H1 (cell line): ENCODE measurements at regions not wholly inside any gene's neighbourhood (a gene's known extent, or its start where the extent isn't known, plus 50 kb on each side); places are given as distances from the start of the nearest gene placed in this dataset.

ENCODE experiments used
- CTCF ChIA-PET: fragments of 300-600 bp; sonication (Branson Sonifier 250); formaldehyde crosslinking; loops from one replicate; lab custom pipeline; 2021; ENCODE audit not compliant: partially characterized antibody; lab: Charles Lee
- POLR2A ChIA-PET: fragments of 300-600 bp; sonication (Branson Sonifier 250); formaldehyde crosslinking; loops from one replicate; lab custom pipeline; 2021; ENCODE audit warnings: inconsistent platforms; ENCODE audit not compliant: partially characterized antibody; lab: Charles Lee
- DNase-seq, 2 experiments: peaks; one replicate each; pipeline versions ENCODE4 v3.0.0 to v3.0.0-alpha.2; 2010 to 2022; ENCODE audit warnings: low spot score in 2 of 2, low read depth in 1 of 2, mixed read lengths in 1 of 2
- FAIRE-seq: peaks from 2 replicates; lab custom pipeline; 2011; peaks lifted over from hg19 to GRCh38; lab: Jason Lieb, UNC
- H2AFZ ChIP-seq: 2 replicates; pipeline ENCODE4 v1.8.1; 2012; ENCODE audit warnings: low read length, inconsistent platforms
- H2AK5ac ChIP-seq: 2 replicates; pipeline ENCODE4 v1.6.1; 2013; ENCODE audit warnings: low read depth, low read length
- H2BK120ac ChIP-seq: replicated peaks from 2 replicates; pipeline ENCODE3; 2013; ENCODE audit warnings: low read depth, low read length, inconsistent platforms
- H2BK12ac ChIP-seq: 2 replicates; pipeline ENCODE4 v1.6.1; 2013; ENCODE audit warnings: low read depth, low read length
- H2BK15ac ChIP-seq: 2 replicates; pipeline ENCODE4 v1.6.1; 2013; ENCODE audit warnings: low read length
- H2BK20ac ChIP-seq: 2 replicates; pipeline ENCODE4 v1.6.1; 2013; ENCODE audit warnings: low read length
- H2BK5ac ChIP-seq: 2 replicates; pipeline ENCODE4 v1.6.1; 2013; ENCODE audit warnings: low read depth, low read length
- H3K14ac ChIP-seq: 2 replicates; pipeline ENCODE4 v1.6.1; 2013; ENCODE audit warnings: inconsistent platforms; ENCODE audit not compliant: insufficient read length
- H3K18ac ChIP-seq: 2 replicates; pipeline ENCODE4 v1.6.1; 2013; ENCODE audit warnings: low read length; ENCODE audit errors: extremely low read depth
- H3K23ac ChIP-seq: 2 replicates; pipeline ENCODE4 v1.6.1; 2013; ENCODE audit warnings: inconsistent platforms; ENCODE audit not compliant: insufficient read length
- H3K23me2 ChIP-seq: 2 replicates; pipeline ENCODE4 v1.6.1; 2013; ENCODE audit warnings: low read depth, low read length
- H3K27ac ChIP-seq: 2 replicates; pipeline ENCODE4 v1.6.1; 2011; ENCODE audit warnings: low read depth, low read length, inconsistent platforms
- H3K27me3 ChIP-seq, 4 experiments: replicated peaks in 1 of 4; 1 replicate in 1 of 4; 2 replicates in 3 of 4; pipeline versions ENCODE4 v1.6.1 to v1.8.1; 2011 to 2013; ENCODE audit warnings: low read length in 3 of 4, mild to moderate bottlenecking in 3 of 4, inconsistent platforms in 2 of 4, mixed read lengths in 2 of 4, moderate library complexity in 1 of 4; ENCODE audit not compliant: control insufficient read depth in 3 of 4, insufficient read depth in 3 of 4; ENCODE audit errors: extremely low read depth in 1 of 4
- H3K36me3 ChIP-seq, 4 experiments: 2 replicates each; pipeline versions ENCODE4 v1.6.1 to v1.8.1; 2011 to 2013; ENCODE audit warnings: mild to moderate bottlenecking in 4 of 4, low read length in 3 of 4, moderate library complexity in 2 of 4, control low read depth in 1 of 4, inconsistent platforms in 1 of 4; ENCODE audit not compliant: insufficient read depth in 4 of 4, control insufficient read depth in 2 of 4
- H3K4ac ChIP-seq: replicated peaks from 2 replicates; pipeline ENCODE3; 2013; ENCODE audit warnings: low read length, low read depth, mixed read lengths, inconsistent platforms; ENCODE audit not compliant: insufficient read length
- H3K4me1 ChIP-seq, 4 experiments: replicated peaks in 1 of 4; 1 replicate in 1 of 4; 2 replicates in 3 of 4; pipeline versions ENCODE4 v1.6.1 to v1.8.1; 2011 to 2013; ENCODE audit warnings: low read length in 3 of 4, inconsistent platforms in 2 of 4, mixed read lengths in 1 of 4; ENCODE audit not compliant: insufficient read depth in 4 of 4, control insufficient read depth in 3 of 4
- H3K4me2 ChIP-seq, 2 experiments: 2 replicates each; pipeline versions ENCODE4 v1.6.1 to v1.8.1; 2011 to 2013; ENCODE audit warnings: low read depth in 2 of 2, low read length in 2 of 2, control low read depth in 1 of 2, inconsistent platforms in 1 of 2, mild to moderate bottlenecking in 1 of 2; ENCODE audit not compliant: insufficient read depth in 1 of 2
- H3K4me3 ChIP-seq, 4 experiments: fragments of 200-600, 300-600 bp in 1 of 4; sonication (generic), shearing (Covaris generic), sonication (Bioruptor Twin) in 1 of 4; 2 replicates each; pipeline versions ENCODE4 v1.5.1 to v1.8.1; 2011 to 2016; ENCODE audit warnings: low read length in 4 of 4, low read depth in 3 of 4, control low read depth in 2 of 4, inconsistent platforms in 2 of 4, mild to moderate bottlenecking in 2 of 4, mixed read lengths in 1 of 4, moderate library complexity in 1 of 4; ENCODE audit not compliant: insufficient read depth in 2 of 4; ENCODE audit errors: extremely low read depth in 1 of 4
- H3K56ac ChIP-seq: replicated peaks from 2 replicates; pipeline ENCODE3; 2013; ENCODE audit warnings: low read depth, mild to moderate bottlenecking, mixed read lengths, low read length, inconsistent platforms; ENCODE audit not compliant: insufficient read length
- H3K79me1 ChIP-seq: 2 replicates; pipeline ENCODE4 v1.6.1; 2013; ENCODE audit warnings: low read depth, low read length, control low read depth
- H3K79me2 ChIP-seq, 2 experiments: 2 replicates each; pipeline versions ENCODE4 v1.6.1 to v1.8.1; 2012 to 2013; ENCODE audit warnings: low read length in 2 of 2, mild to moderate bottlenecking in 2 of 2, inconsistent platforms in 1 of 2; ENCODE audit not compliant: insufficient read depth in 2 of 2, control insufficient read depth in 1 of 2
- H3K9ac ChIP-seq, 4 experiments: replicated peaks in 1 of 4; 1 replicate in 1 of 4; 2 replicates in 3 of 4; pipeline versions ENCODE4 v1.6.1 to v1.8.1; 2011 to 2013; ENCODE audit warnings: low read depth in 3 of 4, low read length in 3 of 4, control low read depth in 2 of 4, mild to moderate bottlenecking in 2 of 4, moderate library complexity in 2 of 4, inconsistent platforms in 1 of 4; ENCODE audit errors: extremely low read depth in 1 of 4
- H3K9me3 ChIP-seq, 2 experiments: 2 replicates each; pipeline versions ENCODE4 v1.6.1 to v1.8.1; 2012 to 2013; ENCODE audit warnings: mild to moderate bottlenecking in 2 of 2, moderate library complexity in 2 of 2, control low read depth in 1 of 2, inconsistent platforms in 1 of 2, low read depth in 1 of 2, low read length in 1 of 2, mixed read lengths in 1 of 2; ENCODE audit not compliant: insufficient read depth in 2 of 2
- H4K20me1 ChIP-seq, 2 experiments: replicated peaks in 1 of 2; 2 replicates each; pipeline versions ENCODE3 to v1.8.1; 2011 to 2013; ENCODE audit warnings: inconsistent platforms in 2 of 2, low read length in 2 of 2, mild to moderate bottlenecking in 1 of 2; ENCODE audit not compliant: insufficient read depth in 2 of 2, control insufficient read depth in 1 of 2
- H4K5ac ChIP-seq: 2 replicates; pipeline ENCODE4 v1.6.1; 2013; ENCODE audit warnings: low read length, low read depth, mixed read lengths, inconsistent platforms; ENCODE audit not compliant: insufficient read length
- H4K8ac ChIP-seq: 2 replicates; pipeline ENCODE4 v1.8.0; 2013; ENCODE audit warnings: mild to moderate bottlenecking, moderate library complexity, low read length, inconsistent platforms; ENCODE audit not compliant: insufficient read depth; ENCODE audit errors: extremely low read depth
- H4K91ac ChIP-seq: replicated peaks from 2 replicates; pipeline ENCODE3; 2013; ENCODE audit warnings: low read length, mixed read lengths, inconsistent platforms; ENCODE audit not compliant: insufficient read length
- ASH2L ChIP-seq: fragments of 200-600, 300-600 bp; sonication (generic); IDR thresholded peaks from one replicate; pipeline ENCODE4 v1.7.1; 2017; ENCODE audit warnings: low read length
- BRCA1 ChIP-seq: IDR thresholded peaks from 2 replicates; pipeline ENCODE4 v1.6.1; 2012; ENCODE audit warnings: low read depth, low read length, improper control_type of control experiment
- CBX5 ChIP-seq: fragments of 300-800, 300-1000 bp; sonication (generic); IDR thresholded peaks from 2 replicates; pipeline ENCODE4 v1.7.1; 2016; ENCODE audit warnings: antibody characterized with exemption, low read length, low read depth
- JUND ChIP-seq: IDR thresholded peaks from 2 replicates; pipeline ENCODE4 v1.6.1; 2011; ENCODE audit warnings: mild to moderate bottlenecking, improper control_type of control experiment, low read length
- RXRA ChIP-seq: IDR thresholded peaks from 2 replicates; pipeline ENCODE4 v1.6.1; 2011; ENCODE audit warnings: low read depth, mild to moderate bottlenecking, low read length, moderate library complexity; ENCODE audit not compliant: insufficient read depth
- SIN3A ChIP-seq, 2 experiments: IDR thresholded peaks in 1 of 2; conservative IDR thresholded peaks in 1 of 2; 2 replicates each; pipeline ENCODE4 v1.6.1; 2011 to 2012; ENCODE audit warnings: low read length in 2 of 2, improper control_type of control experiment in 1 of 2, low read depth in 1 of 2, mild to moderate bottlenecking in 1 of 2
- SP1 ChIP-seq: IDR thresholded peaks from 2 replicates; pipeline ENCODE4 v1.6.1; 2011; ENCODE audit warnings: low read depth, low read length
- WGBS, 2 experiments: shearing (Covaris generic) in 1 of 2; methylation state at CpG; one replicate each; pipeline versions ENCODE4 v1.1.6 to v1.1.7; 2013 to 2015; ENCODE audit warnings: low lambda C conversion rate in 2 of 2, mixed read lengths in 2 of 2, inconsistent platforms in 1 of 2, low coverage in 1 of 2, missing lambda C conversion rate in 1 of 2; ENCODE audit not compliant: insufficient replicate concordance in 2 of 2, insufficient coverage in 1 of 2, insufficient read length in 1 of 2; ENCODE audit errors: extremely low coverage in 1 of 2, missing lambda C conversion rate in 1 of 2; 5-methylcytosine and 5-hydroxymethylcytosine counted together

GRCh38 chr5:158413122-158413680 is 554.3 kb upstream of the CLINT1 start:
- Histone ChIP-seq H3K9me3 (no peaks in the 10 kb centered on the region), H3K36me3 (no peaks in the 10 kb centered on the region), H3K79me2 (no peaks in the 10 kb centered on the region), H3K4me2 (no peak overlapping the region), H2BK20ac (no peak overlapping the region), H2AFZ (no peak overlapping the region), H3K56ac (no peak overlapping the region), H2BK120ac (no peak overlapping the region), H3K4ac (no peak overlapping the region), H3K79me1 (no peaks in the 10 kb centered on the region), H3K23me2 (no peaks in the 10 kb centered on the region), H2AK5ac (no peak overlapping the region), H3K4me3 (no peak overlapping the region), H3K18ac (no peak overlapping the region), H2BK15ac (no peak overlapping the region), H3K4me1 (no peaks in the 10 kb centered on the region), H3K14ac (no peak overlapping the region), H3K27me3 (no peaks in the 10 kb centered on the region), H3K23ac (no peak overlapping the region), H4K91ac (no peak overlapping the region), H3K9ac (no peak overlapping the region), H4K5ac (no peak overlapping the region), H4K20me1 (no peaks in the 10 kb centered on the region), H4K8ac (no peak overlapping the region), H2BK5ac (no peak overlapping the region), H3K27ac (no peak overlapping the region), H2BK12ac (no peak overlapping the region)
- DNase-seq (no peak), FAIRE-seq (no peak)
- TF ChIP-seq CBX5 (no peak), SP1 (no peak), JUND (no peak), RXRA (no peak), ASH2L (no peak), SIN3A (conservative IDR thresholded peaks at IDR 0.05 in 1 of 2, IDR thresholded peaks at IDR 0.05 in 1 of 2; ENCODE audit: low read depth in 1 of 2, low read length in 2 of 2) (no peak), BRCA1 (no peak)
- WGBS, 2 experiments, result 86% methylated on average over 4 of the region's 4 CpGs; no CpG with 5 or more reads in 1 of the 2 experiments
- ChIA-PET POLR2A (no interaction called here), CTCF (interaction anchor here (1.2 kb wide), 1 partner anchor 8 kb away, joined by 3 read pairs; no protein-coding TSS in a partner anchor)
